ENCODE measurements at regions not wholly inside any gene's neighbourhood (a gene's known extent, or its start where the extent isn't known, plus 50 kb on each side); places are given as distances from the start of the nearest gene placed in this dataset.

GRCh38 chr11:45440111-45440510, 154.0 kb upstream of the SYT13 start:
- no peak overlapping the region for H3K4me3 Mint-ChIP-seq
- H3K36me3 Mint-ChIP-seq (ENCODE audit: low read depth), result peaks cover 5% of the 10 kb centered on the region
- H3K9me3 Mint-ChIP-seq, result peaks cover 16% of the 10 kb centered on the region
- no peaks in the 10 kb centered on the region for H3K4me1 Mint-ChIP-seq
- TF ChIP-seq CTCF (IDR thresholded peaks at IDR 0.05), result no peak
- DNase-seq, result no peak
- H3K27ac Mint-ChIP-seq, result no peak overlapping the region
- H3K27me3 Mint-ChIP-seq (ENCODE audit: low read depth, poor library complexity), result peaks cover 14% of the 10 kb centered on the region

- TF ChIP-seq CTCF (IDR thresholded peaks at IDR 0.05), result no peak
- no peak overlapping the region for H3K27ac Mint-ChIP-seq
- peaks cover 5% of the 10 kb centered on the region for H3K36me3 Mint-ChIP-seq (ENCODE audit: low read depth)
- no peak overlapping the region for H3K4me3 Mint-ChIP-seq
- DNase-seq, result no peak
- H3K27me3 Mint-ChIP-seq (ENCODE audit: low read depth, poor library complexity), result peaks cover 9% of the 10 kb centered on the region
- no peaks in the 10 kb centered on the region for H3K4me1 Mint-ChIP-seq
- peaks cover 16% of the 10 kb centered on the region for H3K9me3 Mint-ChIP-seq
Measured at GRCh38 chr11:45436966-45437365, 150.8 kb upstream of the SYT13 start.

GRCh38 chr11:45436118-45436517, 150.0 kb upstream of the SYT13 start:
- H3K27ac Mint-ChIP-seq, result no peak overlapping the region
- peaks cover 7% of the 10 kb centered on the region for H3K4me1 Mint-ChIP-seq
- no peak for DNase-seq
- H3K27me3 Mint-ChIP-seq (ENCODE audit: low read depth, poor library complexity), result peaks cover 11% of the 10 kb centered on the region
- H3K36me3 Mint-ChIP-seq (ENCODE audit: low read depth), result peaks cover 5% of the 10 kb centered on the region
- TF ChIP-seq CTCF (IDR thresholded peaks at IDR 0.05), result no peak
- peaks cover 16% of the 10 kb centered on the region for H3K9me3 Mint-ChIP-seq
- H3K4me3 Mint-ChIP-seq, result no peak overlapping the region

- H3K27ac Mint-ChIP-seq, result no peak overlapping the region
- TF ChIP-seq CTCF (IDR thresholded peaks at IDR 0.05), result no peak
- peaks cover 11% of the 10 kb centered on the region for H3K4me1 Mint-ChIP-seq
- no peak for DNase-seq
- peaks cover 12% of the 10 kb centered on the region for H3K27me3 Mint-ChIP-seq (ENCODE audit: low read depth, poor library complexity)
- peaks cover 14% of the 10 kb centered on the region for H3K9me3 Mint-ChIP-seq
- no peak overlapping the region for H3K4me3 Mint-ChIP-seq
- H3K36me3 Mint-ChIP-seq (ENCODE audit: low read depth), result peaks cover 5% of the 10 kb centered on the region
Measured at GRCh38 chr11:45435706-45436105, 149.6 kb upstream of the SYT13 start.

GRCh38 chr11:45432910-45433309, 146.8 kb upstream of the SYT13 start:
- no peak overlapping the region for H3K27ac Mint-ChIP-seq
- no peak for TF ChIP-seq CTCF (IDR thresholded peaks at IDR 0.05)
- H3K4me1 Mint-ChIP-seq, result peaks cover 22% of the 10 kb centered on the region
- no peaks in the 10 kb centered on the region for H3K9me3 Mint-ChIP-seq
- no peaks in the 10 kb centered on the region for H3K36me3 Mint-ChIP-seq (ENCODE audit: low read depth)
- H3K27me3 Mint-ChIP-seq (ENCODE audit: low read depth, poor library complexity), result peaks cover 12% of the 10 kb centered on the region
- no peak for DNase-seq
- H3K4me3 Mint-ChIP-seq, result no peak overlapping the region

GRCh38 chr11:45432100-45432499, 146.0 kb upstream of the SYT13 start:
- no peak for TF ChIP-seq CTCF (IDR thresholded peaks at IDR 0.05)
- H3K4me1 Mint-ChIP-seq, result peaks cover 22% of the 10 kb centered on the region
- no peaks in the 10 kb centered on the region for H3K36me3 Mint-ChIP-seq (ENCODE audit: low read depth)
- H3K27me3 Mint-ChIP-seq (ENCODE audit: low read depth, poor library complexity), result peaks cover 7% of the 10 kb centered on the region
- H3K9me3 Mint-ChIP-seq, result no peaks in the 10 kb centered on the region
- H3K4me3 Mint-ChIP-seq, result no peak overlapping the region
- DNase-seq, result no peak
- no peak overlapping the region for H3K27ac Mint-ChIP-seq

Measured in nephron progenitor cell (in vitro differentiated cells).